ENCODE measurements at regions not wholly inside any gene's neighbourhood (a gene's known extent, or its start where the extent isn't known, plus 50 kb on each side); places are given as distances from the start of the nearest gene placed in this dataset.

DNA sequence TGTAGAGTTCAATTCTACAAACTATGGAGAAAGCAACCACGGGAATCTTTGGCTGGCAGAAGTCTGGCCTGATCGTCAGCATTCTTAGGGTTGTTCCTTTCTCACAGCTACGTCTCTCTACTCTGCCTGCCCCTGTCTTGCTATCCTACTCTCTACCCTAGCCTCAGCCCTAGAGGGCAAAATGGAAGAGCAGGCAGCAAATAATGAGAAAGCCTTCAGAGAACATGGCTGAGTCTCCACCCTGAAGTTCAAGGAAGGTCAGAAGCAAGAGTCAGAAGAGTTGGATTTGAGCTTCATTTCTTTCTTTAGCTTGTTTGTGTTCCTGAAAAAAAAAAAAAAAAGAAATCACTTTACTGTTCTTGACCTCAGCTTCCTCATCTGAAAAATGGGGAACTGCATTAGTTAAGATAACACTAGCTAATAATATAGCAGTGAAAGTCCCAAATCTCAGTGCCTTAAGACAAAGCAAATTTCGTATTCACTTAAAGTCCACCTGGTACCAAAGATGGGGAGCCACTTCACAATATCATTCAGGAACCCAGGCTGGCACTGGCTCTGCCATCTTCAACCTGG, 50.2 kb upstream of the CCND2 start:
- TF ChIP-seq BACH2 (CRISPR knock-in tag; IDR thresholded peaks at IDR 0.05; ENCODE audit: borderline replicate concordance): no peak
- ATAC-seq: no peak

DNA sequence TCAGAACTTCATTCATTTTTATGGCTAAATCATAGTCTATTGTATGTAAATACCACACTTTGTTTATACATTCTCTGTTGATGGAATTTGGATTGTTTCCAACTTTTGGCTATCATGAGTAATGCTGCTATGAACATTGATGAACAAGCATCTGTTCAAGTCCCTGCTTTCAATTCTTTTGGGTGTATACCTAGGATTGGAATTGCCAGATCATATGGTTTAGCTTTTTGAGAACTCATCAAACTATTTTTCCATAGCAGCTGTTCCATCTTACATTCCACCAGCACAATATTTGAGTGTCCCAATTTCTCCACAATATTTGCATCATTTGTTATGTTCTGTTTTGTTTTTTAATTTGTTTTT, 52.3 kb upstream of the CCND2 start:
- no peak for ATAC-seq
- TF ChIP-seq ZC3H10 (CRISPR knock-in tag; IDR thresholded peaks at IDR 0.05): no peak
- TF ChIP-seq GLIS3 (CRISPR knock-in tag; IDR thresholded peaks at IDR 0.05): no peak
- TF ChIP-seq, protein P1, sequence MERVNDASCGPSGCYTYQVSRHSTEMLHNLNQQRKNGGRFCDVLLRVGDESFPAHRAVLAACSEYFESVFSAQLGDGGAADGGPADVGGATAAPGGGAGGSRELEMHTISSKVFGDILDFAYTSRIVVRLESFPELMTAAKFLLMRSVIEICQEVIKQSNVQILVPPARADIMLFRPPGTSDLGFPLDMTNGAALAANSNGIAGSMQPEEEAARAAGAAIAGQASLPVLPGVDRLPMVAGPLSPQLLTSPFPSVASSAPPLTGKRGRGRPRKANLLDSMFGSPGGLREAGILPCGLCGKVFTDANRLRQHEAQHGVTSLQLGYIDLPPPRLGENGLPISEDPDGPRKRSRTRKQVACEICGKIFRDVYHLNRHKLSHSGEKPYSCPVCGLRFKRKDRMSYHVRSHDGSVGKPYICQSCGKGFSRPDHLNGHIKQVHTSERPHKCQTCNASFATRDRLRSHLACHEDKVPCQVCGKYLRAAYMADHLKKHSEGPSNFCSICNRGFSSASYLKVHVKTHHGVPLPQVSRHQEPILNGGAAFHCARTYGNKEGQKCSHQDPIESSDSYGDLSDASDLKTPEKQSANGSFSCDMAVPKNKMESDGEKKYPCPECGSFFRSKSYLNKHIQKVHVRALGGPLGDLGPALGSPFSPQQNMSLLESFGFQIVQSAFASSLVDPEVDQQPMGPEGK (CRISPR knock-in tag; IDR thresholded peaks at IDR 0.05; ENCODE audit: borderline replicate concordance): no peak
- TF ChIP-seq TSHZ2 (CRISPR knock-in tag; IDR thresholded peaks at IDR 0.05): no peak
- TF ChIP-seq ZNF70 (CRISPR knock-in tag; IDR thresholded peaks at IDR 0.05): no peak
- TF ChIP-seq, protein P2, sequence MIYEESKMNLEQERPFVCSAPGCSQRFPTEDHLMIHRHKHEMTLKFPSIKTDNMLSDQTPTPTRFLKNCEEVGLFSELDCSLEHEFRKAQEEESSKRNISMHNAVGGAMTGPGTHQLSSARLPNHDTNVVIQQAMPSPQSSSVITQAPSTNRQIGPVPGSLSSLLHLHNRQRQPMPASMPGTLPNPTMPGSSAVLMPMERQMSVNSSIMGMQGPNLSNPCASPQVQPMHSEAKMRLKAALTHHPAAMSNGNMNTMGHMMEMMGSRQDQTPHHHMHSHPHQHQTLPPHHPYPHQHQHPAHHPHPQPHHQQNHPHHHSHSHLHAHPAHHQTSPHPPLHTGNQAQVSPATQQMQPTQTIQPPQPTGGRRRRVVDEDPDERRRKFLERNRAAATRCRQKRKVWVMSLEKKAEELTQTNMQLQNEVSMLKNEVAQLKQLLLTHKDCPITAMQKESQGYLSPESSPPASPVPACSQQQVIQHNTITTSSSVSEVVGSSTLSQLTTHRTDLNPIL (CRISPR knock-in tag; IDR thresholded peaks at IDR 0.05; ENCODE audit: low read depth): no peak

DNA sequence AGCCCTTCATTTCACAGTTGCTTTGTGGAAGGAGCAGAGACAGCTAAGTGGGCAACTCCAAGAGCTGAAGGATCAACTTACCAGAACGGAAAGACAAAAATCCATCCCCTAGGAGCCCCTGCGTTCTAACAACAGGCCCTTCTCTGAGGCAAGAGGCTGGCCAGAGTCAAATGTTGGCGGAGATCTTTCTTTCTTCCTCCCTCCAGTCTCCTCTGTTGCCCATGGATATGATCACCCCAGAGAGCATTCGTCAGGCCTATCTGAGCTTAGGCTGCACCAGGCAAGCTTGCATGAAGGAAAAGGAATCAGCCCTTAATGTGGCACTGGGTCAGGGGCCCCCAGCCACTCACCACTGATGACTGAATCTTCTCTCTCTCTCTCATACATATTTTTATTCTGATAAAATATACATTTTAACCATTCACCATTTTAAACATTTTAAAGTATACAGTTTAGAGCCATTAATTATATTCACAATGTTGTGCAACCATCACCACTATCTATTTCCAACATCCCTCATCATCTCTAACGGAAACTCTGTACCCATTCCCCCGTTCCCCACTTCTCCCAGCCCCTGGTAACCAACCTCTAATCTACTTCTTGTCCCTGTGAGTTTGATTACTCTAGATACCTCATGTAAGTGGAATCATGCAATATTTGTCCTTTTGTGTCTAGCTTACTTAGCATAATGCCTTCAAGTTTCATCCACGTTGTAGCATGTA, 52.9 kb upstream of the CCND2 start:
- TF ChIP-seq ISL1 (CRISPR knock-in tag; IDR thresholded peaks at IDR 0.05) (no peak), BACH2 (CRISPR knock-in tag; IDR thresholded peaks at IDR 0.05; ENCODE audit: borderline replicate concordance) (no peak)
- ATAC-seq: no peak

GRCh38 chr12:4217091-4217490, 56.5 kb upstream of the CCND2 start:
- no peak for TF ChIP-seq BACH2 (CRISPR knock-in tag; IDR thresholded peaks at IDR 0.05; ENCODE audit: borderline replicate concordance)
- TF ChIP-seq ISL1 (CRISPR knock-in tag; IDR thresholded peaks at IDR 0.05): no peak
- no peak for TF ChIP-seq ARNTL (CRISPR knock-in tag; IDR thresholded peaks at IDR 0.05; ENCODE audit: borderline replicate concordance, low read depth)
- TF ChIP-seq ZNF8 (CRISPR knock-in tag; IDR thresholded peaks at IDR 0.05): no peak
- TF ChIP-seq CSDC2 (CRISPR knock-in tag; IDR thresholded peaks at IDR 0.05): no peak
- TF ChIP-seq TCF4 (CRISPR knock-in tag; IDR thresholded peaks at IDR 0.05; ENCODE audit: borderline replicate concordance): no peak
- TF ChIP-seq TSHZ2 (CRISPR knock-in tag; IDR thresholded peaks at IDR 0.05): no peak
- no peak for TF ChIP-seq ZNF70 (CRISPR knock-in tag; IDR thresholded peaks at IDR 0.05)
- TF ChIP-seq ZC3H10 (CRISPR knock-in tag; IDR thresholded peaks at IDR 0.05): no peak
- ATAC-seq: no peak

- ATAC-seq: no peak
- TF ChIP-seq TSHZ2 (CRISPR knock-in tag; IDR thresholded peaks at IDR 0.05): no peak
- TF ChIP-seq, protein P2 (CRISPR knock-in tag; IDR thresholded peaks at IDR 0.05; ENCODE audit: low read depth): no peak
- TF ChIP-seq RARB (CRISPR knock-in tag; IDR thresholded peaks at IDR 0.05): no peak
- TF ChIP-seq ZNF70 (CRISPR knock-in tag; IDR thresholded peaks at IDR 0.05): no peak
- TF ChIP-seq TCF4 (CRISPR knock-in tag; IDR thresholded peaks at IDR 0.05; ENCODE audit: borderline replicate concordance): no peak
- TF ChIP-seq GLIS3 (CRISPR knock-in tag; IDR thresholded peaks at IDR 0.05): no peak
- TF ChIP-seq, protein P1 (CRISPR knock-in tag; IDR thresholded peaks at IDR 0.05; ENCODE audit: borderline replicate concordance): no peak
- no peak for TF ChIP-seq ZFP3 (CRISPR knock-in tag; IDR thresholded peaks at IDR 0.05)
These were observed 57.2 kb upstream of the CCND2 start for GRCh38 chr12:4216187-4216927.
